ENCODE measurements at regions not wholly inside any gene's neighbourhood (a gene's known extent, or its start where the extent isn't known, plus 50 kb on each side); places are given as distances from the start of the nearest gene placed in this dataset.

GRCh38 chr2:145119225-145119624 is 599.3 kb upstream of the ZEB2 start:
- DNase-seq, result no peak

GRCh38 chr2:145116834-145117725 is 597.2 kb upstream of the ZEB2 start:
- no peak for DNase-seq

- DNase-seq, result no peak
Observed at GRCh38 chr2:145116056-145116455, 596.1 kb upstream of the ZEB2 start.

- no peak for DNase-seq
Observed at GRCh38 chr2:145114726-145115125, 594.8 kb upstream of the ZEB2 start.

- DNase-seq, result no peak
Observed at GRCh38 chr2:145112467-145112866, 592.5 kb upstream of the ZEB2 start.

GRCh38 chr2:145110668-145111356 is 590.9 kb upstream of the ZEB2 start:
- no peak for DNase-seq

- DNase-seq, result no peak
Observed at GRCh38 chr2:145108959-145109710, 589.2 kb upstream of the ZEB2 start.

GRCh38 chr2:145108361-145108778 is 588.5 kb upstream of the ZEB2 start:
- no peak for DNase-seq

- no peak for DNase-seq
Observed at GRCh38 chr2:145106293-145106692, 586.4 kb upstream of the ZEB2 start.

GRCh38 chr2:145102706-145103105 is 582.8 kb upstream of the ZEB2 start:
- DNase-seq, result no peak

GRCh38 chr2:145100301-145100700 is 580.4 kb upstream of the ZEB2 start:
- no peak for DNase-seq

GRCh38 chr2:145096582-145096981 is 576.7 kb upstream of the ZEB2 start:
- no peak for DNase-seq

- no peak for DNase-seq
Observed at GRCh38 chr2:145095641-145096435, 575.9 kb upstream of the ZEB2 start.

- DNase-seq, result no peak
Observed at GRCh38 chr2:145094370-145094769, 574.5 kb upstream of the ZEB2 start.

GRCh38 chr2:145091967-145092366 is 572.0 kb upstream of the ZEB2 start:
- DNase-seq, result no peak

- no peak for DNase-seq
Observed at GRCh38 chr2:145090841-145091761, 571.2 kb upstream of the ZEB2 start.

- no peak for DNase-seq
Observed at GRCh38 chr2:145088756-145089155, 568.8 kb upstream of the ZEB2 start.

GRCh38 chr2:145086910-145087309 is 567.0 kb upstream of the ZEB2 start:
- DNase-seq, result no peak

GRCh38 chr2:145085612-145086011 is 565.7 kb upstream of the ZEB2 start:
- DNase-seq, result no peak

- no peak for DNase-seq
Observed at GRCh38 chr2:145080426-145080825, 560.5 kb upstream of the ZEB2 start.

GRCh38 chr2:145079641-145080040 is 559.7 kb upstream of the ZEB2 start:
- no peak for DNase-seq

GRCh38 chr2:145078923-145079322 is 559.0 kb upstream of the ZEB2 start:
- no peak for DNase-seq

Data from stimulated activated naive CD4-positive, alpha-beta T cell (primary cell).